GM18499 (cell line): ENCODE measurements at regions not wholly inside any gene's neighbourhood (a gene's known extent, or its start where the extent isn't known, plus 50 kb on each side); places are given as distances from the start of the nearest gene placed in this dataset.

Source experiments
- ATAC-seq: cut with Tn5 transposase; IDR thresholded peaks from one replicate; pipeline ENCODE4 v1.9.1; 2021; ENCODE audit warnings: moderate number of reproducible peaks; ENCODE audit not compliant: insufficient read depth, unreplicated experiment

- no peak for ATAC-seq
Measured at GRCh38 chr10:120960725-120961124, 109.6 kb downstream of the WDR11 start.

- ATAC-seq: no peak
Measured at GRCh38 chr10:120961795-120962755, 110.9 kb downstream of the WDR11 start.

- no peak for ATAC-seq
Measured at GRCh38 chr10:120962756-120963593, 111.8 kb downstream of the WDR11 start.

- no peak for ATAC-seq
Measured at GRCh38 chr10:120963594-120964220, 112.5 kb downstream of the WDR11 start.

- ATAC-seq: no peak
Measured at GRCh38 chr10:120966657-120967045, 115.5 kb downstream of the WDR11 start.

- ATAC-seq: no peak
Measured at GRCh38 chr10:120969219-120969645, 118.1 kb downstream of the WDR11 start.

- ATAC-seq: no peak
Measured at GRCh38 chr10:120970595-120971529, 119.7 kb downstream of the WDR11 start.

- ATAC-seq: no peak
Measured at GRCh38 chr10:120971671-120972070, 120.5 kb downstream of the WDR11 start.

GRCh38 chr10:120972259-120972658 is 121.1 kb downstream of the WDR11 start:
- no peak for ATAC-seq

- no peak for ATAC-seq
Measured at GRCh38 chr10:120975072-120975867, 124.1 kb downstream of the WDR11 start.

GRCh38 chr10:120975868-120976225 is 124.7 kb downstream of the WDR11 start:
- ATAC-seq: no peak

- ATAC-seq: no peak
Measured at GRCh38 chr10:120977897-120978296, 126.7 kb downstream of the WDR11 start.

- no peak for ATAC-seq
Measured at GRCh38 chr10:120978589-120979252, 127.6 kb downstream of the WDR11 start.

- no peak for ATAC-seq
Measured at GRCh38 chr10:120979435-120980278, 128.5 kb downstream of the WDR11 start.

- no peak for ATAC-seq
Measured at GRCh38 chr10:120980279-120981255, 129.4 kb downstream of the WDR11 start.
